ENCODE measurements at regions not wholly inside any gene's neighbourhood (a gene's known extent, or its start where the extent isn't known, plus 50 kb on each side); places are given as distances from the start of the nearest gene placed in this dataset.

GRCh38 chr12:82567688-82568087, 119.0 kb upstream of the TMTC2 start:
- Histone ChIP-seq H3K27me3 (replicated peaks in 1 of 7) (no peaks in the 10 kb centered on the region), H3K36me3 (no peaks in the 10 kb centered on the region), H3K27ac (no peak overlapping the region), H3K9me3 (no peaks in the 10 kb centered on the region), H3K4me1 (no peaks in the 10 kb centered on the region), H3K4me3 (no peak overlapping the region)
- TF ChIP-seq POLR2AphosphoS5 (IDR thresholded peaks at IDR 0.05) (no peak), POLR2A (IDR thresholded peaks at IDR 0.05) (no peak)
- TF ChIP-seq, protein P1, sequence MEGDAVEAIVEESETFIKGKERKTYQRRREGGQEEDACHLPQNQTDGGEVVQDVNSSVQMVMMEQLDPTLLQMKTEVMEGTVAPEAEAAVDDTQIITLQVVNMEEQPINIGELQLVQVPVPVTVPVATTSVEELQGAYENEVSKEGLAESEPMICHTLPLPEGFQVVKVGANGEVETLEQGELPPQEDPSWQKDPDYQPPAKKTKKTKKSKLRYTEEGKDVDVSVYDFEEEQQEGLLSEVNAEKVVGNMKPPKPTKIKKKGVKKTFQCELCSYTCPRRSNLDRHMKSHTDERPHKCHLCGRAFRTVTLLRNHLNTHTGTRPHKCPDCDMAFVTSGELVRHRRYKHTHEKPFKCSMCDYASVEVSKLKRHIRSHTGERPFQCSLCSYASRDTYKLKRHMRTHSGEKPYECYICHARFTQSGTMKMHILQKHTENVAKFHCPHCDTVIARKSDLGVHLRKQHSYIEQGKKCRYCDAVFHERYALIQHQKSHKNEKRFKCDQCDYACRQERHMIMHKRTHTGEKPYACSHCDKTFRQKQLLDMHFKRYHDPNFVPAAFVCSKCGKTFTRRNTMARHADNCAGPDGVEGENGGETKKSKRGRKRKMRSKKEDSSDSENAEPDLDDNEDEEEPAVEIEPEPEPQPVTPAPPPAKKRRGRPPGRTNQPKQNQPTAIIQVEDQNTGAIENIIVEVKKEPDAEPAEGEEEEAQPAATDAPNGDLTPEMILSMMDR (IDR thresholded peaks at IDR 0.05 in 8 of 11, conservative IDR thresholded peaks at IDR 0.05 in 3 of 11) = no peak
- no peak for DNase-seq
- intact Hi-C loops (cut with DNase I; ENCODE audit: low total_unique reads) = no loop called here

DNA sequence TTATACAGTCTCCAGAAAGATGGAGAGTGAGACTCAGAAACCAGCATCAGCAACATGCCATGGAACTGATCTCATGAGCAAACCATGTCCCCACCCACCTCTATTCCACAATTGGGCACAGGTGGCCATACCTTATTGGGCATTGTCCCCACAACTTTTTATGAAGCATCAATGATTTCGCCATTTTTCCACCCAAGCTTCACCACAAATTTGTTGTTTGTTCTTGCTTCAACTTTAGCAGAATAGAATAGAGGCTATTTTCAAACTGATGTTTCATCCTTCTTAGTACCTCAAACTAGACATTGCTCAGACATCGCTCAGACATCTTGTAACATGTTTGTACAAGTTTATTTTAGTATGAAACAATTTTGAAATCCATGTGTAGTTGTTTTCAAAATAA, 112.5 kb upstream of the TMTC2 start:
- H3K36me3 ChIP-seq = no peaks in the 10 kb centered on the region
- intact Hi-C loops (cut with DNase I; ENCODE audit: low total_unique reads) = no loop called here
- H3K9me3 ChIP-seq = no peaks in the 10 kb centered on the region
- H3K27ac ChIP-seq = no peak overlapping the region
- no peak overlapping the region for H3K4me3 ChIP-seq
- no peaks in the 10 kb centered on the region for H3K4me1 ChIP-seq
- no peak for DNase-seq
- TF ChIP-seq POLR2AphosphoS5 (IDR thresholded peaks at IDR 0.05) (no peak), POLR2A (IDR thresholded peaks at IDR 0.05) (no peak)
- TF ChIP-seq, protein P1 (IDR thresholded peaks at IDR 0.05 in 8 of 11, conservative IDR thresholded peaks at IDR 0.05 in 3 of 11) = no peak
- H3K27me3 ChIP-seq (replicated peaks in 1 of 7) = no peaks in the 10 kb centered on the region
- WGBS, 5 donors = 58 to 81% (median 68%) methylated on average over 2 of the region's 2 CpGs

DNA sequence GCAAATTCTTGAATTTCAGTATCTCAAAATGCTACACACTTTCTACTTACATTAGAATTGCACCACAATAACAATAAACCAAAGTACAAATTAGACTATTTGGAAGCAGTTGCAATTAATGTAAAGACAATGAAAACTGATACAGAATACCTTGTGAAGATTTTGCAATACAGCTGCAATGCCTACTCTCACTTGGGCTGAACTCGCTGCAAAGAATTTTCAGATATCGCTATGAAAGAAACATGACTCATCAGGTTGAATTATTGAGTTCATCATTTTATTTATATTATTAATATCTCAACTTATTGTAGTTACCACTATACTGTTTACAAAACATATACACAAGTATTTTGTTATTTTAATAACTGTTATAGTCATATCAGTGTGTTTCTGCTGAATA, 108.0 kb upstream of the TMTC2 start:
- H3K4me1 ChIP-seq = no peaks in the 10 kb centered on the region
- no peak overlapping the region for H3K27ac ChIP-seq
- intact Hi-C loops (cut with DNase I; ENCODE audit: low total_unique reads) = no loop called here
- no peaks in the 10 kb centered on the region for H3K36me3 ChIP-seq
- H3K4me3 ChIP-seq = no peak overlapping the region
- TF ChIP-seq, protein P1 (IDR thresholded peaks at IDR 0.05 in 8 of 11, conservative IDR thresholded peaks at IDR 0.05 in 3 of 11) = no peak
- TF ChIP-seq POLR2A (IDR thresholded peaks at IDR 0.05) = no peak
- H3K9me3 ChIP-seq = no peaks in the 10 kb centered on the region
- no peaks in the 10 kb centered on the region for H3K27me3 ChIP-seq (replicated peaks in 1 of 7)
- WGBS, 5 donors = 89 to 99% (median 95%) methylated on average over 2 of the region's 2 CpGs
- DNase-seq = no peak

DNA sequence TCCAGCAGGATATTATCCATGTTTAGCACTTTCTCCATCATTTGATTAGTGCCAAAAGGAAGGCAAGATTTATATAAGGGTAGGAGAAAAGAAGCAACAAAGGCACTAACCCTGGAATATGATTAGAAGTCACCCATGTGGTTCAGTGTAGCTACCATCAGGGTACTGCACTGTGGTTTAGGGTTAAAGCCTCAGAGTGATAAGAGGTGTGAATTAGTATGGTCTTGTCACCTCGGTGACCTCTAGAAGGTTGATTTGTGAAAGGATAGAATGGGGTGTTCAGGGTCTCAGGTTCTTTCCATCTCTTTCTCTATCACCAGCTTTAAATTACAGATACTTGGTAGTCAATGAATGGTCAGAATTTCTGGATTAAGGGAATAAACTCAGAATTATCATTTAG, 103.0 kb upstream of the TMTC2 start:
- TF ChIP-seq, protein P1 (IDR thresholded peaks at IDR 0.05 in 8 of 11, conservative IDR thresholded peaks at IDR 0.05 in 3 of 11) = no peak
- TF ChIP-seq POLR2AphosphoS5 (IDR thresholded peaks at IDR 0.05) (no peak), POLR2A (IDR thresholded peaks at IDR 0.05) (no peak)
- no peaks in the 10 kb centered on the region for H3K4me1 ChIP-seq
- WGBS, 5 donors = 50 to 92% (median 59%) methylated on average over 1 of the region's 1 CpG
- H3K36me3 ChIP-seq = no peaks in the 10 kb centered on the region
- intact Hi-C loops (cut with DNase I; ENCODE audit: low total_unique reads) = no loop called here
- no peaks in the 10 kb centered on the region for H3K27me3 ChIP-seq (replicated peaks in 1 of 7)
- no peak for DNase-seq
- no peak overlapping the region for H3K27ac ChIP-seq
- H3K4me3 ChIP-seq = no peak overlapping the region
- H3K9me3 ChIP-seq = peaks cover 0 to 27% (median 24%) of the 10 kb centered on the region in 8 donors
